ENCODE measurements at regions not wholly inside any gene's neighbourhood (a gene's known extent, or its start where the extent isn't known, plus 50 kb on each side); places are given as distances from the start of the nearest gene placed in this dataset.

DNA sequence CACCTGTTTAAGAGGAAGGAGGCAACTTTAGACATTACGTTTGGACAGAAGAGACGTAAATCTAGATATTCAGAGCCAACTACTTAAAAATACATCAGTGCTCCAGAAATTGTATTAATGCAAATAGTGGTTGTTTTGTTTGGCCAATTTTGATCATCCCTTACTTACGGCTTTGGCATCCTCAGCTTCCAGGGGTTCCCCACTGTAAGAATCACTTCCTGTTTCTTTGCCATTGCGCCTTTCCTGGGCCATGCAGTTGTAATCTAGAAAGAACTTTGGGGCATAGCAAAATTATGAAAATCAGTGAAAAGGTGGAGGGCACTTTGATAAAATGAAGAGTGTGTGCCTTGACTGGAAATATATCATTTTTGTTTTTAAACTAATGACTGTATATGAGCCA lies 537.2 kb upstream of the TLE4 start:
- TF ChIP-seq CTCF (IDR thresholded peaks at IDR 0.05) = no peak
- no peak for TF ChIP-seq POLR2A (IDR thresholded peaks at IDR 0.05)
- TF ChIP-seq EP300 (IDR thresholded peaks at IDR 0.05) = no peak
